Activated B cell treated with CpG ODN at 0.5 μM for 24 hours (primary cell): ENCODE measurements at regions not wholly inside any gene's neighbourhood (a gene's known extent, or its start where the extent isn't known, plus 50 kb on each side); places are given as distances from the start of the nearest gene placed in this dataset.

Experiments used
- ATAC-seq: fragments of 200-7000 bp; cut with Tn5 transposase; one replicate; pipeline ENCODE4 v1.10.0; 2021; ENCODE audit warnings: low read depth, mild to moderate bottlenecking, moderate library complexity
- CTCF ChIA-PET: fragments of 350-600 bp; sonication (Branson Sonifier 250); formaldehyde crosslinking; loops from one replicate; lab custom pipeline; 2021; ENCODE audit warnings: antibody characterized with exemption; lab: Charles Lee
- POLR2A ChIA-PET: fragments of 350-600 bp; sonication (Branson Sonifier 250); formaldehyde crosslinking; loops from one replicate; lab custom pipeline; 2021; ENCODE audit warnings: antibody characterized with exemption; lab: Charles Lee
- DNase-seq: peaks from one replicate; pipeline ENCODE4 v3.0.0; 2022
- H3K27ac Mint-ChIP-seq: one replicate; pipeline ENCODE4 v1.8.0; 2020; ENCODE audit warnings: mixed read lengths
- H3K27me3 Mint-ChIP-seq: one replicate; pipeline ENCODE4 v1.8.0; 2021; ENCODE audit warnings: mixed read lengths
- H3K36me3 Mint-ChIP-seq: one replicate; pipeline ENCODE4 v1.8.0; 2021; ENCODE audit warnings: low read depth, mixed read lengths
- H3K4me1 Mint-ChIP-seq: one replicate; pipeline ENCODE4 v1.8.0; 2021; ENCODE audit warnings: mixed read lengths
- H3K4me3 Mint-ChIP-seq: one replicate; pipeline ENCODE4 v1.8.0; 2020; ENCODE audit warnings: mild to moderate bottlenecking, mixed read lengths
- H3K9me3 Mint-ChIP-seq: one replicate; pipeline ENCODE4 v1.8.0; 2020; ENCODE audit warnings: mixed read lengths
- intact Hi-C: fragments of 100-400 bp; cut with micrococcal nuclease; formaldehyde crosslinking; loops from one replicate; pipeline ENCODE4 v1.15.1; 2024
- TF ChIP-seq, protein P1 (sequence below): fragments of 200-600 bp; IDR thresholded peaks from one replicate; pipeline ENCODE4 v1.8.0; 2022; ENCODE audit warnings: antibody characterized with exemption, mild to moderate bottlenecking

DNA sequence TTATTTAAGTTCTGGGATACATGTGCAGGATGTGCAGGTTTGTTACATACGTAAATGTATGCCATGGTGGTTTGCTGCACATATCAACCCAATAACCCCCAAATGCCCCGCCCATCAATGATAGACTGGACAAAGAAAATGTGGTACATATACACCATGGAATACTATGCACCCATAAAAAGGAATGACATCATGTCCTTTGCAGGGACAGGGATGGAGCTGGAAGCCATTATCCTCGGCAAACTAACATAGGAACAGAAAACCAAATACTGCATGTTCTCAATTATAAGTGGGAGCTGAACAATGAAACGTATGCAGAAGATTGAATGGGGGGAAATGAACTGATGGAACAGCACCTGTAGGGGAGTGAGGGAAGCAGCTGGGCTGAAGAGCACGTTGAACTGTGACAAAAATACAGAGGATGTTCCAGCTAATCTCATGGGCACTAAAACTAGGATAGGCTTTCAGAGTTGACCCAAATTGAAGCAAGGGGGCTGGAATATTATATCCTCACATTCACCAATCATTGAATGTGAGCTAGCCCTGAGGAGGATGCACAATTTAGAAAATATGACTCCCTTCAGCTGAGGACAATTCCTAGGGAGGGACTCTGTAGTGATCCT, 70.5 kb upstream of the OSMR start:
- CTCF ChIA-PET = no interaction called here
- TF ChIP-seq, protein P1, sequence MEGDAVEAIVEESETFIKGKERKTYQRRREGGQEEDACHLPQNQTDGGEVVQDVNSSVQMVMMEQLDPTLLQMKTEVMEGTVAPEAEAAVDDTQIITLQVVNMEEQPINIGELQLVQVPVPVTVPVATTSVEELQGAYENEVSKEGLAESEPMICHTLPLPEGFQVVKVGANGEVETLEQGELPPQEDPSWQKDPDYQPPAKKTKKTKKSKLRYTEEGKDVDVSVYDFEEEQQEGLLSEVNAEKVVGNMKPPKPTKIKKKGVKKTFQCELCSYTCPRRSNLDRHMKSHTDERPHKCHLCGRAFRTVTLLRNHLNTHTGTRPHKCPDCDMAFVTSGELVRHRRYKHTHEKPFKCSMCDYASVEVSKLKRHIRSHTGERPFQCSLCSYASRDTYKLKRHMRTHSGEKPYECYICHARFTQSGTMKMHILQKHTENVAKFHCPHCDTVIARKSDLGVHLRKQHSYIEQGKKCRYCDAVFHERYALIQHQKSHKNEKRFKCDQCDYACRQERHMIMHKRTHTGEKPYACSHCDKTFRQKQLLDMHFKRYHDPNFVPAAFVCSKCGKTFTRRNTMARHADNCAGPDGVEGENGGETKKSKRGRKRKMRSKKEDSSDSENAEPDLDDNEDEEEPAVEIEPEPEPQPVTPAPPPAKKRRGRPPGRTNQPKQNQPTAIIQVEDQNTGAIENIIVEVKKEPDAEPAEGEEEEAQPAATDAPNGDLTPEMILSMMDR = no peak
- ATAC-seq = no peak

DNA sequence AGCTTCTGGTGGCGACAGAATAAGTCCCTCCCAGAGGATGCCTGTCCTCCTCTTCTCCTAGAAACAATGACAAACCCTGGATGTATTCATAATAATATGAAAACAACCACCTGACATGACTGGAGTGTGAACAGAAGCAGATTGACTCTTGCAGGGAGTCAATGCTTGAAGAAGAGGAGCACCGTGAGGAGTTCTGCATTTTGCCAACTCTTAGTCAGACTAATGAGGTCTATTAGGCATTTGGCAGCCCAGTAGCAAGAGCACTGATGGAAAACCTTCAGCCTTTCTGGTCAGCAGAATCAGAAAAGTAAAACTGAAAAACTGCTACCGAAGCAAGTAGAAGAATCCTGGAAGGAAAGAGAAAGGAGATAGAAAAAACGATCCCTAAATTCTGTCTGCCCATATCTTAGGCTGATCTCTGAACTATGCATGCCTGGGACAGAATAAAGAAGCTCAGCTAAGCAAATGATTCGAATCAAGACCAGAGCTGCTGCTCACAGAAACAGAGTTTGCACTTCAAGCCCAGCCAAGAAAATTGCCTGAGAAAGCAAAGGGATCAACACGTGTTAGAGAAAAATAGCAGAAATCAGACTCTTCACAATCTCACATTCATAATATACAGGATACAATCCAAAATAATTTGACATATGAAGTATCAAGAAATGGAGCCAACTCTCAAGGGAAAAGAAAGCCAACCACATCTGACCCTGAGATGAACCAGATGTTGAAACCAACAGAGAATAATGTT, 69.5 kb upstream of the OSMR start:
- CTCF ChIA-PET = no interaction called here
- Mint-ChIP-seq H3K27ac (no peak overlapping the region), H3K4me3 (no peak overlapping the region), H3K27me3 (no peaks in the 10 kb centered on the region), H3K4me1 (no peaks in the 10 kb centered on the region), H3K9me3 (peaks cover 5% of the 10 kb centered on the region), H3K36me3 (no peaks in the 10 kb centered on the region)
- intact Hi-C loops = no loop called here
- ATAC-seq (no peak), DNase-seq (no peak)
- TF ChIP-seq, protein P1 = no peak
- POLR2A ChIA-PET = no interaction called here

More for the DNA sequence above, 70.5 kb upstream of the OSMR start:
- peaks cover 3% of the 10 kb centered on the region for H3K9me3 Mint-ChIP-seq
- H3K27ac Mint-ChIP-seq = no peak overlapping the region
- intact Hi-C loops = no loop called here
- no peaks in the 10 kb centered on the region for H3K27me3 Mint-ChIP-seq
- no peak for DNase-seq
- H3K36me3 Mint-ChIP-seq = no peaks in the 10 kb centered on the region
- POLR2A ChIA-PET = no interaction called here
- no peak overlapping the region for H3K4me3 Mint-ChIP-seq
- H3K4me1 Mint-ChIP-seq = no peaks in the 10 kb centered on the region

DNA sequence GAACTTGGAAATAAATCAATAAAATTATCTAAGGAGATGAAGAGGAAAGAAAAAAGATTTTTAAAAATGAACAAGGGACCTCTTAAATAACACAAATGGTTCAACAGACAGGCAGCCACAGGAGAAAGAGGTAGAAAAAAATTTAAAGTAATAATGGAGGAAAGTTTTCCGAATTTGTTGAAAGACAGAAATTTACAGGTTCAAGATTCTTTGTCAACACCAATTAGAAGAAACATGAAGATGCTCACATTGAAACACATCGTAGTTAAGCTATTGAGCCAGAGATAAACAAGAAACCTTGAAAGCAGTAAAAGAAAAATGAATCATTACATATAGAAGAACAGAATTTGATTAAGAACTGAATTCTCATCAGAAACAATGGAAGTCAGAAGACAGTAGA, 68.7 kb upstream of the OSMR start:
- intact Hi-C loops = no loop called here
- TF ChIP-seq, protein P1 = no peak
- H3K27me3 Mint-ChIP-seq = no peaks in the 10 kb centered on the region
- H3K4me1 Mint-ChIP-seq = no peaks in the 10 kb centered on the region
- no peak overlapping the region for H3K4me3 Mint-ChIP-seq
- ATAC-seq (no peak), DNase-seq (no peak)
- H3K9me3 Mint-ChIP-seq = peaks cover 5% of the 10 kb centered on the region
- POLR2A ChIA-PET = no interaction called here
- no peak overlapping the region for H3K27ac Mint-ChIP-seq
- H3K36me3 Mint-ChIP-seq = no peaks in the 10 kb centered on the region
- CTCF ChIA-PET = no interaction called here

DNA sequence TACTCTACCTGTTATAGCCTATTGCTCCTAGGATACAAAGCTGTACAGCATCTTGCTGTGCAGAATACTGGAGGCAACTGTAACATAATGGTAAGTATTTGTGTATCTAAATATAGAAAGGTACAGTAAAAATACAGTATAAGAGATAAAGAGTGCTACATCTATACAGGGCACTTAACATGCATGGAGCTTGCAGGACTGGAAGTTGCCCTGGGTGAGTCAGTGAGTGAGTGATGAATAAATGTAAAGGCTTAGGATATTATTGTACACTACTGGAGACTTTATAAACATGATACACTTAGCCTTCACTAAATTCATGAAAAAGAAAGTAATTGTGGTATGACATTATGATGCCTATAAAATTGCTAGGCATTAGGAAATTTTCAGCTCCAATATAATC, 65.5 kb upstream of the OSMR start:
- ATAC-seq (no peak), DNase-seq (no peak)
- no peaks in the 10 kb centered on the region for H3K36me3 Mint-ChIP-seq
- no peak overlapping the region for H3K27ac Mint-ChIP-seq
- intact Hi-C loops = no loop called here
- TF ChIP-seq, protein P1 = no peak
- CTCF ChIA-PET = no interaction called here
- H3K9me3 Mint-ChIP-seq = peaks cover 4% of the 10 kb centered on the region
- POLR2A ChIA-PET = no interaction called here
- H3K27me3 Mint-ChIP-seq = peaks cover 2% of the 10 kb centered on the region
- H3K4me1 Mint-ChIP-seq = no peaks in the 10 kb centered on the region
- no peak overlapping the region for H3K4me3 Mint-ChIP-seq

DNA sequence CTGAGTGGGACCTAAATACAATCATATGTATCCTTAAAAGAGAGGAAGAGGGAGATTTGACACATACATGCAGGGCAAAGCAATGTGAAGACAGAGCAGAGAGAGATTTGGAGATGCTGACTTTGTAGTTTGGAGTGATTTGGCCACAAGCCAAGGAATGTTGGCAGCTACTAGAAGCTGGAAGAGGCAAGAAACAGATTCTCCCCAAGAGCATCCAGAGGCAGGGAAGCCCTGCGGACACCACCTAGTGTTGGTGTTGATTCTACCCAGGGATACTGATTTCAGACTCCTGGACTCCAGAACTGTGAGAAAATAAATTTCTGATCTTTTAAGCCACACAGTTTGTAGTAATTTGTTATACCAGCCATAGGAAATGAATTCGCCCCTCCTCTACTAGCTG, 64.9 kb upstream of the OSMR start:
- Mint-ChIP-seq H3K9me3 (peaks cover 5% of the 10 kb centered on the region), H3K4me1 (no peaks in the 10 kb centered on the region), H3K27ac (no peak overlapping the region), H3K36me3 (no peaks in the 10 kb centered on the region), H3K4me3 (no peak overlapping the region), H3K27me3 (peaks cover 4% of the 10 kb centered on the region)
- ATAC-seq = no peak
- no peak for DNase-seq
- TF ChIP-seq, protein P1 = no peak
- ChIA-PET CTCF (no interaction called here), POLR2A (no interaction called here)
- intact Hi-C loops = no loop called here
